ENCODE measurements at regions not wholly inside any gene's neighbourhood (a gene's known extent, or its start where the extent isn't known, plus 50 kb on each side); places are given as distances from the start of the nearest gene placed in this dataset.

DNA sequence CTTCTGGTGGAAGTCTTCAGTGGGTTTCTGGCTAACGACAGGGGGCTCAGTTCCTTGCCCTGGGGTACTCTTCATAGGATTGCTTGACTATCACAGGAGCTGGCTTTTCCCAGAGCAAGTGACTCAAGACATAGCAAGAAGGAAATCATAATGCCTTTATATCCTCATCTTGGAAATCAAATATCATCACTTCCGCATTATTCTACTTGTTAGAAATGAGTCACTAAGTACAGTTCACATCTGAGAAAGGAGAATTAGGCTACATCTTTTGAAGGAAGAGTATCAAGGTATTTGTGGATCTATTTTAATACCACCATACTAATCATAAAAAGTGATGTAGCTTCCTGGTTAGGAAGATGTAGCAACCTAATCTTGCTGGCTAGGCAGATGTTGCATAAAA lies 148.2 kb upstream of the RAI14 start:
- Histone ChIP-seq H3K27me3 (ENCODE audit: insufficient read depth, low read length) (no peaks in the 10 kb centered on the region), H3K4me3 (ENCODE audit: low read depth, low read length) (no peak overlapping the region), H3K4me1 (ENCODE audit: control insufficient read depth, insufficient read depth, low read length, unreplicated experiment) (no peaks in the 10 kb centered on the region), H3K36me3 (ENCODE audit: insufficient read depth, low read length) (no peaks in the 10 kb centered on the region), H3K27ac (ENCODE audit: low read depth, low read length) (no peak overlapping the region), H3K79me2 (ENCODE audit: control insufficient read depth, insufficient read depth, low read length, unreplicated experiment) (no peaks in the 10 kb centered on the region), H2AFZ (ENCODE audit: low read length, unreplicated experiment) (no peak overlapping the region)

DNA sequence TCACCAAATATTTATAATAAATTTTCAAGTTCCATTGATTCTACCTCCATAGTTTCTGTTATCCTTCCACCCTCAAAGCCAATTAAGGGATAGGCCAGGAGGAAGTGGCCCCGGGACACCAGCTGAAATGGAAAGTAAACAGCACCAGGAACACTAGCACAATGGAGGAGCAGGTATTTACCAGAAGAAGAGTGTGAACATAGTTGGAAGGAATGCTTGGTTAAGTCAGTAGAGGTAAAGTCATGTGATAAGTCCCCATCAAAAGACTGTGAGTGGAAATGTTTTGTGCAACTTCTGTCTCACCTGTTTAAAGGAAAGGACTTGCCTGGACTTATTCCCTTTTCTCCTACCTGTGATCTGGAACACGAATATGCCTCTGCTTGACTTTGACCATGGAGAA lies 146.7 kb upstream of the RAI14 start:
- H3K79me2 ChIP-seq (ENCODE audit: control insufficient read depth, insufficient read depth, low read length, unreplicated experiment), result no peaks in the 10 kb centered on the region
- H3K36me3 ChIP-seq (ENCODE audit: insufficient read depth, low read length), result no peaks in the 10 kb centered on the region
- H3K4me3 ChIP-seq (ENCODE audit: low read depth, low read length), result no peak overlapping the region
- no peak overlapping the region for H2AFZ ChIP-seq (ENCODE audit: low read length, unreplicated experiment)
- H3K27me3 ChIP-seq (ENCODE audit: insufficient read depth, low read length), result no peaks in the 10 kb centered on the region
- H3K4me1 ChIP-seq (ENCODE audit: control insufficient read depth, insufficient read depth, low read length, unreplicated experiment), result no peaks in the 10 kb centered on the region
- H3K27ac ChIP-seq (ENCODE audit: low read depth, low read length), result no peak overlapping the region

DNA sequence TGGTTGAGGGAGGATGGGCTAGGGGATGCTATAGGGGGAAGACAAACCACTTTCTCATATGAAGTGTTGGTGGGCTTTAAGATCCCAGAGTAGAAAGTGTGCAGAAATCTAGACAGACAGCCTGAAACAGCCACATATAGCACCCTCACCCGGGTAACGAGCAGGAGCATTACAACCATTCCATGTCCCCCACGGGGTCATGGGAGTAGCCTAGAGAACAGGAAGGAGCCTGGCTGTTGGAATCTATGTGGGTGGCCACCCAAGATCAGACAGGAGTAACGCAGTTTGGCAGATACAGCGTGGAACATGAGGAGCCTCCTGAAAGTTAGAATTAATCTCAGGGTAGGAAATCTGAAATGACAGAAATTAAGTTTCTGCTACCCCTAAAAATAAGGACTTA lies 146.1 kb upstream of the RAI14 start:
- no peaks in the 10 kb centered on the region for H3K79me2 ChIP-seq (ENCODE audit: control insufficient read depth, insufficient read depth, low read length, unreplicated experiment)
- H3K27me3 ChIP-seq (ENCODE audit: insufficient read depth, low read length), result no peaks in the 10 kb centered on the region
- H3K36me3 ChIP-seq (ENCODE audit: insufficient read depth, low read length), result no peaks in the 10 kb centered on the region
- H2AFZ ChIP-seq (ENCODE audit: low read length, unreplicated experiment), result no peak overlapping the region
- no peak overlapping the region for H3K27ac ChIP-seq (ENCODE audit: low read depth, low read length)
- no peak overlapping the region for H3K4me3 ChIP-seq (ENCODE audit: low read depth, low read length)
- H3K4me1 ChIP-seq (ENCODE audit: control insufficient read depth, insufficient read depth, low read length, unreplicated experiment), result no peaks in the 10 kb centered on the region

DNA sequence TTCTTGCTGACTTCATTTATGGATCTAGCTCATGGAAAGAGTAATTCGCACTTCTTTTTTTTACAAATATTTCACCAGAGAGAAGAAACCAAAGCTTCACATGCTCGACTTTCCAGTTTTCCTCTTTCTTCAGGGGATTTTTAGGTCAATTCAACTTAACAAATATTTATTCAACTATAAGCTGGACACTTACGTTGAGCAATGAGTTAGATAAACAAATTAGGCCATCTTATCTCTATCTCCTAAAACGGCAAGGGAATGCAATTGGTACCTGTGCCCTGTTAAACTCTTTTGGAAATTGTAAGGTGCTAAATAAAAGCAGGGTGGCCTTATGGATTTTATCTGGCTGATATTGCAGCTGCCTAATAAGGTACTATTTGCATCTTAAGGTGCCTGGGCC lies 145.1 kb upstream of the RAI14 start:
- Histone ChIP-seq H3K27me3 (ENCODE audit: insufficient read depth, low read length) (no peaks in the 10 kb centered on the region), H3K79me2 (ENCODE audit: control insufficient read depth, insufficient read depth, low read length, unreplicated experiment) (no peaks in the 10 kb centered on the region), H3K4me3 (ENCODE audit: low read depth, low read length) (no peak overlapping the region), H2AFZ (ENCODE audit: low read length, unreplicated experiment) (no peak overlapping the region), H3K36me3 (ENCODE audit: insufficient read depth, low read length) (no peaks in the 10 kb centered on the region), H3K4me1 (ENCODE audit: control insufficient read depth, insufficient read depth, low read length, unreplicated experiment) (no peaks in the 10 kb centered on the region), H3K27ac (ENCODE audit: low read depth, low read length) (no peak overlapping the region)

DNA sequence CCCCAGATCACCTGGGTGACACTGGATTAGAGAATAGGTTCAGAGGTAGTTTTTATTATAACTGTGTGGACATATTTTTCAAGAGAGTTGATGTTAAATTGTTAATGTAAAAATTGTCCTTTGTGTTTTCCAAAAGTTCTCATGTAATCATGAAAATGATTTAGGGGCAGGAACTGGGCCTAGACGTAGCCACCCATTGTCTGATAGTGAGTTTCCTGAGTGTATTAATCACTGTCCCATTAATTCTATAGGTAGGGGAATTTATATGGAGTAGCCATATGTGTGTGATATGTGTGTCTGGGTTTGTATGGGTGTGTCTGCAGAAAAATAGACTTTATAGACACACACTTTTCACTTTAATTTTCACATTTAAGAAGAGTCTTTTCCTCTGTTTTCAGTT lies 144.6 kb upstream of the RAI14 start:
- Histone ChIP-seq H2AFZ (ENCODE audit: low read length, unreplicated experiment) (no peak overlapping the region), H3K4me1 (ENCODE audit: control insufficient read depth, insufficient read depth, low read length, unreplicated experiment) (no peaks in the 10 kb centered on the region), H3K27ac (ENCODE audit: low read depth, low read length) (no peak overlapping the region), H3K79me2 (ENCODE audit: control insufficient read depth, insufficient read depth, low read length, unreplicated experiment) (no peaks in the 10 kb centered on the region), H3K4me3 (ENCODE audit: low read depth, low read length) (no peak overlapping the region), H3K36me3 (ENCODE audit: insufficient read depth, low read length) (no peaks in the 10 kb centered on the region), H3K27me3 (ENCODE audit: insufficient read depth, low read length) (no peaks in the 10 kb centered on the region)

DNA sequence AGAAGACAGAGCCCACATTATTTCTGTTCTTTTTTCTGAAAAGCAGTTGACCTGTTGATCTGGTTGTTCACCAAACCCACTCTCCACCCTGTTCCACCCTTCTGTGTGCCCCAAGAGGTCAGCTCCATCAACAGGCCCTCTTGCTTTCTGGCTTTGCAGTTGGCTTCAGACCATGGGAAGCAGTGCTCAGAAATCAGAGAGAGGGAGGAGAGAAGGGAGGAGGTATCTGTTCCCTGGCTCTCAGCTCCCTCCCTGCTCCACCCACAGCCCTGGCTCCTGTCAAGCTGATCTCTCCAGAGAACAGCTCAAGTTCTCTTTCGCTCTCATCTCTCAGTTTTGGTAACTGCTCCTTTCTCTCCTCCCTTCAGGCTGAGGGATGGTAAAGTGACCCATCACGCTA lies 144.2 kb upstream of the RAI14 start:
- Histone ChIP-seq H3K27ac (ENCODE audit: low read depth, low read length) (no peak overlapping the region), H3K79me2 (ENCODE audit: control insufficient read depth, insufficient read depth, low read length, unreplicated experiment) (no peaks in the 10 kb centered on the region), H3K4me3 (ENCODE audit: low read depth, low read length) (no peak overlapping the region), H3K27me3 (ENCODE audit: insufficient read depth, low read length) (no peaks in the 10 kb centered on the region), H3K4me1 (ENCODE audit: control insufficient read depth, insufficient read depth, low read length, unreplicated experiment) (peaks cover 4% of the 10 kb centered on the region), H2AFZ (ENCODE audit: low read length, unreplicated experiment) (peak overlapping the region; percentile 21), H3K36me3 (ENCODE audit: insufficient read depth, low read length) (no peaks in the 10 kb centered on the region)

DNA sequence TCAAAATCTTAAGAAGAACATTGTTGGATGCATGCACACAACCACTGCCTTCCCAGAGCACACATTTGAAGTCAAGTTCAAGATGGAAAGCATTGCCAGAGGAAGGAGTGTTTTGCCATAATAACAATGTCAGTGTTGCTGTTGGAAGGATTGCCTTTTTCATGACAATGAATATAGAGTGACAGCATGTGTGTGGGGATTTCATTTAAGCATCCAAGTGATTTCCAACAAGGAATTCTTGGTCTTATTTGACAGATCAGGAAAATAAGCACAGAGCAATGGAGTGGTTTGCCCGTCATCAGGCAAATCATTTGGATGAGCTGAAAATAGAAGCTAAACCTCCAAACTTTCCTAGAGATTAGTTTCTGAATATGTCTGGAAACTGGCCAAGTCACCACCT lies 140.0 kb upstream of the RAI14 start:
- H3K27ac ChIP-seq (ENCODE audit: low read depth, low read length), result no peak overlapping the region
- no peak overlapping the region for H3K4me3 ChIP-seq (ENCODE audit: low read depth, low read length)
- H3K36me3 ChIP-seq (ENCODE audit: insufficient read depth, low read length), result no peaks in the 10 kb centered on the region
- no peak overlapping the region for H2AFZ ChIP-seq (ENCODE audit: low read length, unreplicated experiment)
- no peaks in the 10 kb centered on the region for H3K79me2 ChIP-seq (ENCODE audit: control insufficient read depth, insufficient read depth, low read length, unreplicated experiment)
- no peaks in the 10 kb centered on the region for H3K27me3 ChIP-seq (ENCODE audit: insufficient read depth, low read length)
- peaks cover 27% of the 10 kb centered on the region for H3K4me1 ChIP-seq (ENCODE audit: control insufficient read depth, insufficient read depth, low read length, unreplicated experiment)

DNA sequence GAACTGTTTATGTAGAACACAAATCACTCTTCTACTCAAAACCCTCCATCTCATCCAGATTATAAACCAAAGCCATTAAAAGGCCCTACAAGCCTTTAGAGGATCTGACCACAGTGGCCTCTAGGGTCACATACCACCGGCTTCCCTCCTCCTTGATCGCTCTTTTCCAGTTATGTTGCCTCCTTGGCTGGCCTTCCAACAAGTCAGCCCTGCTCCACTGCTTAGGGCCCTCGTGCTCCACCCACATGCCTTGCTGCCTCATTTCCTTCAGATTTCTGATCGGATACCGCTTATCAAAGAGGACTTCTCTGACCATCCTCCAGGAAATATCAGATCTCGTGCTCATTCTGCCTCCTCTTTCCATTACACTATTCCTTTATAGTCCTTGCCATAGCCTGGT lies 139.4 kb upstream of the RAI14 start:
- peak overlapping the region; percentile 24 for H2AFZ ChIP-seq (ENCODE audit: low read length, unreplicated experiment)

DNA sequence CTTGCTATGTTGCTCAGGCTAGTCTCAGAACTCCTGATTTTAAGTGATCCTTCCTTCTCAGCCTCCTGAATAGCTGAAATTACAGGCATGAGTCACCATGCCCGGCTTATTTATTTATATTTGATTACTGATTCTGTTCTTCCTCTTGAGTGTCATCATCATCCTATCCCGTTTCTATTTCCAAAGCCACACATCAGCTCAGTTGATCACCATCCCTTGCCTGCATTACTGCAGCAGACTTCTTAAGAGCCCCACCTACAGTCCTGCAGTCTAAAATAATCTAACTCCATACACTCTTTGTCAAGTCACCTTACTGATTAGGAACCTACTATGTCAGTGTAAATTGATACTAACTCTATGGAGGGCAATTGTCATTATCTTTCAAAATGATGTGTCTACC lies 138.9 kb upstream of the RAI14 start:
- Histone ChIP-seq H3K79me2 (ENCODE audit: control insufficient read depth, insufficient read depth, low read length, unreplicated experiment) (no peaks in the 10 kb centered on the region), H2AFZ (ENCODE audit: low read length, unreplicated experiment) (no peak overlapping the region), H3K4me1 (ENCODE audit: control insufficient read depth, insufficient read depth, low read length, unreplicated experiment) (peaks cover 27% of the 10 kb centered on the region), H3K4me3 (ENCODE audit: low read depth, low read length) (no peak overlapping the region), H3K36me3 (ENCODE audit: insufficient read depth, low read length) (no peaks in the 10 kb centered on the region), H3K27ac (ENCODE audit: low read depth, low read length) (no peak overlapping the region), H3K27me3 (ENCODE audit: insufficient read depth, low read length) (no peaks in the 10 kb centered on the region)

More for the DNA sequence above, 139.4 kb upstream of the RAI14 start:
- H3K79me2 ChIP-seq (ENCODE audit: control insufficient read depth, insufficient read depth, low read length, unreplicated experiment), result no peaks in the 10 kb centered on the region
- H3K4me1 ChIP-seq (ENCODE audit: control insufficient read depth, insufficient read depth, low read length, unreplicated experiment), result peaks cover 27% of the 10 kb centered on the region
- no peak overlapping the region for H3K27ac ChIP-seq (ENCODE audit: low read depth, low read length)
- no peaks in the 10 kb centered on the region for H3K36me3 ChIP-seq (ENCODE audit: insufficient read depth, low read length)
- H3K4me3 ChIP-seq (ENCODE audit: low read depth, low read length), result no peak overlapping the region
- no peaks in the 10 kb centered on the region for H3K27me3 ChIP-seq (ENCODE audit: insufficient read depth, low read length)

DNA sequence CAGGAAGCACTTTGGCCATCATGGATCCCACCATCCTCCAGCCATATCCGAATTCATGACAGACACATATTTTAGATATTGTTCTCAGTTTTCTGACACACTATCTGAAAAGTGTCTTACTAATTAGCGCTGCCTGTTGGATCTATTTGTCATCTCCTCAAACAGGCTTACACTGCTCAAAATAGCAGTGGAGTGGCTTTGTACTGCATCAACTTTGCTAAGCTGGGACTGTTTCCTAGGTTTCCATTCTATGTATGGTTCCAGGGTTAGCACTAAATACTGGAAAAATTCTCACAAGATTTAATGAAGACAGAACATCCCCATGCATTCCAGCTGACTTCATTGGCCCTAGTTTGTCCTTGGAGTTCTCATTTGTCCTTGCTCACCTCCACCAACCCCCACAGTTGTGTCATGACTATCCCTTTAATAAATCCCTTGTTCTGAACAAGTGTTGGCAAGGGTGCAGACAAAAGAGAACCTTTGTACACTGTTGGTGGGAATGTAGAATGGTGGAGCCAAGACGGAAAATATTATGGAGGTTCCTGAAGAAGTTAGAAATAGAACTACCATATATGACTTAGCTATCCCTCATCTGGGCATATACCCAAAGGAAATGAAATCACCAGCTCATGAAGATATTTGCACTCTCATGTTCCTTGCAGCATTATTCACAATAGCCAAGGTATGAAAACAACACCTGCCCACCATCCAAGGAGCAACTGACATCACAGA lies 136.5 kb upstream of the RAI14 start:
- Histone ChIP-seq H3K4me1 (ENCODE audit: control insufficient read depth, insufficient read depth, low read length, unreplicated experiment) (peaks cover 46% of the 10 kb centered on the region), H3K27me3 (ENCODE audit: insufficient read depth, low read length) (no peaks in the 10 kb centered on the region), H2AFZ (ENCODE audit: low read length, unreplicated experiment) (no peak overlapping the region), H3K27ac (ENCODE audit: low read depth, low read length) (peak overlapping the region; percentile 25; the same call in 1 of the 2 replicates), H3K79me2 (ENCODE audit: control insufficient read depth, insufficient read depth, low read length, unreplicated experiment) (no peaks in the 10 kb centered on the region), H3K4me3 (ENCODE audit: low read depth, low read length) (no peak overlapping the region), H3K36me3 (ENCODE audit: insufficient read depth, low read length) (no peaks in the 10 kb centered on the region)

DNA sequence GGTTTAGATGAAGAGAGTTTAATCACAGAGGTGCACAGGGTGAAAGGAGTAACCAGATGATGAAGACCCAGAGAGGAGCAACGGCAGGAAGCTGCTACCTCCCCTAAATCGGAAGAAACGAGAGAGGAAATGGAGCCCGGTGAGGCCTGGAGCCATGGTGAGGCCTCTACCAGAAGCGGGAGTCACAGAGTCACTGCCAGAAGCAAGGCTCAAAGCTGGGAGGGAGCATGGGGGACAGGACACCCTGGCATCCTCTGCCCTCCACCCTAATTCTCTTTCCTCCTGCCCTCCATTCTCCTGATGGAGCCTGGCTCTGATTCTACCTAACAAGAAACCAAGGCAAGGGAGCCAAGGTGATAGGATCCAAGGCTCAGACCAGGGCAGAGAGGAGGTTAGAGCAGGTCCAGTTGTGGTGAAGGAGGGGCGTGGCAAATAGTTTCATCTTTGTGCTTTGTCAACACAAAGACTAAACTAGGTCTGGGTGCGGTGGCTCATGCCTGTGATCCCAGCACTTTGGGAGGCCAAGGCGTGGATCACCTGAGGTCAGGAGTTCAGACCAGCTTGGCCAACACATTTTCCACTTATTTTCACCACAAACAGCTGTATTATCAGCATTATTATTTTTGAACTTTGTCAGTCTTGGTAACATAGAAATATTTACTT lies 134.4 kb upstream of the RAI14 start:
- no peak overlapping the region for H2AFZ ChIP-seq (ENCODE audit: low read length, unreplicated experiment)
- no peaks in the 10 kb centered on the region for H3K36me3 ChIP-seq (ENCODE audit: insufficient read depth, low read length)
- no peaks in the 10 kb centered on the region for H3K79me2 ChIP-seq (ENCODE audit: control insufficient read depth, insufficient read depth, low read length, unreplicated experiment)
- no peaks in the 10 kb centered on the region for H3K27me3 ChIP-seq (ENCODE audit: insufficient read depth, low read length)
- H3K4me1 ChIP-seq (ENCODE audit: control insufficient read depth, insufficient read depth, low read length, unreplicated experiment), result peaks cover 46% of the 10 kb centered on the region
- no peak overlapping the region for H3K27ac ChIP-seq (ENCODE audit: low read depth, low read length)
- H3K4me3 ChIP-seq (ENCODE audit: low read depth, low read length), result no peak overlapping the region

Measured in ACC112 (cell line).